HG03135 (cell line): ENCODE measurements at regions not wholly inside any gene's neighbourhood (a gene's known extent, or its start where the extent isn't known, plus 50 kb on each side); places are given as distances from the start of the nearest gene placed in this dataset.
"Not testable (repeated sequence)": the region's sequence is repeated elsewhere in the genome, so short reads cannot be mapped to it uniquely, and the experiment has no call there.

Experiments used
- ATAC-seq: cut with Tn5 transposase; IDR thresholded peaks from one replicate; pipeline ENCODE4 v1.9.1; 2021; ENCODE audit warnings: mild to moderate bottlenecking, moderate library complexity; ENCODE audit not compliant: unreplicated experiment

DNA sequence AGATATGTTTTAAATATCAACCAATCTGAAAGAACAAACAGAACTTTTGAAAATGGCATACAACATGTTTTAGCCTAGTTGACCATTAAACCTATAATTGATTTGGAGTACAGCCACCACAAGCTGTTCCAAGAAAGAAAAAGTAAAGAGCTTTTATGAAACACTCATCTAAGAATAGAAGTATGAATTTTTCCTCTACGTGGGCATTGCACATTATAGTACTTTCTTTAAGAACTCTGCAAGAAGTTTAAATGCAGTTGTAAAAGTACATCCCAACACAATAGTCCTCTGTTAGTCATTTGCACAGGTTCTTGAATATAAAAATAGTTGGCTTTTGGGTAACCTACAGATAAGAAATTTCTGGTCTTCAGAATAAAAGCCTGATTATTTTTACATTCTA is 933.6 kb upstream of the ADGRL3 start:
- no peak for ATAC-seq

GRCh38 chr4:60296386-60296785 is 903.7 kb upstream of the ADGRL3 start:
- no peak for ATAC-seq

DNA sequence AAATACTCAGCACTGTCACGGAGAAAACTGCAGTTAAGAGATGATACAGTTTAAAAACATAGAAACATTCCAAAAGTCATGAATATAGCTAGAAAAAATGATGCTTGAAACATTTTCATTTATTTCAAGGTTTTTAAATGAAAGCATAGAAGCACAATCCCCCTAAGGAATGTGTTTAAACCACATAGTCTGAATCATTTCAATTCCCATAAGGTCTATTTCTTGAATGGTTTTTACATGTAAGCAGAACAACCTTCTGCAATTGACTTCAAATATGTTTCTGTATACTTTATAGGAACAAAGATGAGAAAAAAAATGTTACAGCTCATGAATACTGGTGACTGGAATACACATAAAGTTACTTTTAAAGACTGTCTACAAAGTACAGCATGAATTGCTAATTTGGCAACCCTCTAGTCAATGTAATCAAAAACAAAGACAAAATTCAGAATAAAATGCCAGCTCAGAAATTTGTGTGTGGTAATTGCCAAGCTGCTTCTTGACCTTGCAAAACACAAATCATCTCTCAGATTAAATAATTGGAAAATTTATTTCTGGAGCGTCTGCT is 886.4 kb upstream of the ADGRL3 start:
- no peak for ATAC-seq

GRCh38 chr4:60314416-60314815 is 885.7 kb upstream of the ADGRL3 start:
- no peak for ATAC-seq

- ATAC-seq: no peak
Measured at GRCh38 chr4:60315586-60315985, 884.5 kb upstream of the ADGRL3 start.

GRCh38 chr4:60326735-60327134 is 873.4 kb upstream of the ADGRL3 start:
- ATAC-seq: no peak

- ATAC-seq: no peak
Measured at GRCh38 chr4:60327651-60328050, 872.5 kb upstream of the ADGRL3 start.

- ATAC-seq: no peak
Measured at GRCh38 chr4:60344908-60345307, 855.2 kb upstream of the ADGRL3 start.

DNA sequence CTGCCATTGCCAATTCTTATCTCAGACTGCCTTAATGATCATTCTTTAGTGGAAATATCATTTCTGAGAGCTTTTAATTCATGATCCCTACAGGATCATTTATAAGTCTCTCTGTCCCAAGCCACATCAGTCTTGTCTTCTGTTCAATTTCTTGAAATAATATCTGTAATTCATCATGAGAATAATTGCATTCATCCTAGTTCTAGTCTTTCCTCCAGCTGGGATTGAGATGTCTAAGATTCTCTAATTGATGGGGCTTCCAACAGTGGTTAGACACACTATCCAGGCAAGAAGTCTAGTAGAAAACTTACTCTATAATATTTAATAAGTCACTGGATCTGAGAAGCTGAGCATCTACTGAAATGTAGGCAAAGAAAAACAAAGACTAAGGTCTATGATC is 854.7 kb upstream of the ADGRL3 start:
- no peak for ATAC-seq

DNA sequence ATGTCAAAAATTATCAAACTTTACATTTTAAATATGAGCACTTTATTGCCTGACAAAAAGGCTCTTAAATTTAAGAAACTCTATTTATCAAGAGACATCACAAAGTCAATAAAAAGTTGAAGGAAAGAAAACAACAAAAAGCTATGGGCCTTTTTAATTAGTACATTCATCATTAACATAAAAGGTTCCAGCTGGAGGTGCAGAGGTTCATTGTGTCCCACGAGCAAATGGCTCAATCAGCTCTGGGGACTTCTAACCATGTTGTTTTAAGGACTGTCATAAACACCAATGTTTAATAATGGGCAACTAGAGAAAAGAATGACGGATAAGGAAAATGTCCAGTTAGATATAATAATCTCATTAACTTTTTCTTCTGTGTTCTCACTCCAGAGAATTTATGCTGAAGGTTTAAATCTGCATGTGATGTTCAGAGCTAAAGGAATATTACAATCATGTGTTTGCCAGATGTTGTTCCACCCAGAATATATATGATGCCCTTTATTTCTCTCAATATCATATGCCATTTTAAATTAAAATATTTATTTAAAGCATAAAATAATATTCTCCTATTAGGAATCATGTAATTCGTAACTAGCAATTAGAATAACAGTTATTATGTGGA is 840.3 kb upstream of the ADGRL3 start:
- ATAC-seq: no peak

DNA sequence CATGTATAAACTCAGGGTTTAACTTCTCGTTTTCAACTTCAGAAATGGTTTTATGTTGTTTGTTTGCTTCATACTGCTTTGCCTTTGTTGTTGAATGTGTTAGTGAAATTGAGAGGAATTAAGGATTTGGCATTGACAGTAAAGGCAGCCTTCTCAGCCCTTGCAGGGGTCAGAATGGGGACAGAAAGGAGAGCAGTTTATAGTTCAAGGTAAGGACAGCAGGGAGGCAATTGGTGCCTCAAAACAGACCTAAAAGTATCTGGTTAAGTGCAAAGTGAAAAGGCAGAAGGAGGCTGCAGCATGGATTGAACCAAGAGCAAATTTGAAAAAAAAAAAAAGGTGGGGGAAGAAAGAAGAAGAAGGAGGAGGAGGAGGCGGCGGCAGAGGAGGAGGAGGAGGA is 835.0 kb upstream of the ADGRL3 start:
- no peak for ATAC-seq

GRCh38 chr4:60366661-60367060 is 833.5 kb upstream of the ADGRL3 start:
- no peak for ATAC-seq

DNA sequence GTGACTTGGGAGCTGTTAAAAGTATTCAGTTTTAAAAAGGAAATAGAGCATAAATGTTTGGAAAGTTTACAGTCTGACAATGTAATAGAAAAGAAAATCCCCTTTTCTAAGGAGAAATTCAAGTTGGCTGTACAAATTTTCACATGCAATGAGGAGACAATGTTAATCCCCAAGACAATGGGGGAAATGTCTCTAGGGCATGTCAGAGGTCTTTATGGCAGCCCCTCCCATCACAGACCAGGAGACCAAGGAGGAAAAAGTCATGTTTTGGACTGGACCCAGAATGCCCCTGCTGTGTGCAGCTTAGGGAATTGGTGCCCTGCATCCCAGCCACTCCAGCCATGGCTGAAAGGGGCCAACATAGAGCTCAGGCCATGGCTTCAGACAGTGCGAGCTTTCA is 831.1 kb upstream of the ADGRL3 start:
- ATAC-seq: no peak

DNA sequence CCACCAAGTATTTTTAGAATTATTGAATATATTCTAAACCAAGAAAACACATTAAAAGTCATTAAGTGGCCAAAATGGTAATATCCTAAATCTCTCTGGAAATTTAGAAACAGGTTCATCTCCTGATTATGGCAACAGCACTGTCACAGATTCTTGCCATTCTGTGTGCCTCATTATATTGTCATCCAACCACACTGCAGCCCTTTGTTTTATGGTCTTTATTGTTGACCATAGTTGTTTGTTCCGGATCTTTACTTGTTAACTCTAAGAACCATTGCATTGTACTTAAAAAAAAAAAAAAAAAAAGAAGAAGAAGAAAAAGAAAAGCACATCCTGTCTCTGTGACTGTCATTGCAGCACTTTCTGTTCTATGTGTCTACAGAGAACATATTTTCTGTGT is 822.1 kb upstream of the ADGRL3 start:
- no peak for ATAC-seq

- no peak for ATAC-seq
Measured at GRCh38 chr4:60384516-60384915, 815.6 kb upstream of the ADGRL3 start.

GRCh38 chr4:60389633-60390032 is 810.5 kb upstream of the ADGRL3 start:
- ATAC-seq: no peak

DNA sequence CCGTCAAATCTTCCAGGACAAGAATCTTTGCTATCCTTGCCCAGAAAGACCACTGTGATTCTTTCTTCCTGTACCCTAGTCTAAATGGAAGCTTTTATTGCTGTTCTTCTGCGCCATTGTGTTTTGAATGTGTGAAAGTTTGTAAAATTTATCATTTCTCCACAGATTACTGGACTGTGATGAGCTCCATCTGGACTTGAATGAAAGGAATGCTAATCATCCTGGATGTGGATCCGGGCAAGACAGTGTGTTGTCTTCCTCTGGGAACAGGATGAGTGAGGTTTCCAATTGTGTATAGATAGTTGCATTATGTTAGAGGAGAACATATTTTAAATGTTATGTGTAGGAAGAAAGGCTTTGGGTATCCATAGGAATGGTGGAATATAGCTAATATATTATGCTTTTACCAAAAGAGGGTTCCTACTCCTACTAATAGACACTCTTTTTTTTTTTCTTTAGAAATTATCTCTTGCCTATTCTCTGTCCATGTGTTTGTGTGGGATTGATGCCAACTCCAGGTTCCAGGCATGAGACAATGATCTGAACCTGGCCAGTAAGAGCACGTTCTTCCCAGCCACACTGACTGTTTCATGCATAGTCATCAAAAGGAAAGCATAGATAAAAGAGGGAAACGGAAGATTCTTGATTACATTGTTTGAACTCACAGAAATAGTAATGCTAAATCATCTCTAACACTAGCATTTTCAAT is 803.6 kb upstream of the ADGRL3 start:
- no peak for ATAC-seq

GRCh38 chr4:60400593-60400992 is 799.5 kb upstream of the ADGRL3 start:
- no peak for ATAC-seq

- no peak for ATAC-seq
Measured at GRCh38 chr4:60404027-60404426, 796.1 kb upstream of the ADGRL3 start.

DNA sequence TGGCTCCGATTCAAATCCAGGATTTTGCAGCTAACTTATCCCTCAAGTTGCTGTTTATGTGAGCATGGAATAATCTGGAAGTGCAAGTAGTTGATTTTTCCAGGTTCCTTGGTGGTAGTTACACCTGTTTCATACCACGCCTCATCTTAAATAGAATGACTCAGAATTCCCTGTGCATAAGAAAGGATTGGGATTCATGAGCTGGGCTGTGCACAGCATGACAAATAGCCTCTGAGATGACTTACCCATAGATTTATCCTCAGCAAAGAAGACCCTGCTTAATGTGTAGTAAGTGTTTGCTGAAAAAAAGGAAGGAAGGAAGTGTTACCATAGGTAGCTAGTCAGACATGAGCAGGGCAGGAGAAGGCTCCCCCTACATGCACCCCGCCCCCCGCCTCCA is 777.7 kb upstream of the ADGRL3 start:
- no peak for ATAC-seq

GRCh38 chr4:60423573-60424184 is 776.4 kb upstream of the ADGRL3 start:
- ATAC-seq: not testable (repeated sequence)

DNA sequence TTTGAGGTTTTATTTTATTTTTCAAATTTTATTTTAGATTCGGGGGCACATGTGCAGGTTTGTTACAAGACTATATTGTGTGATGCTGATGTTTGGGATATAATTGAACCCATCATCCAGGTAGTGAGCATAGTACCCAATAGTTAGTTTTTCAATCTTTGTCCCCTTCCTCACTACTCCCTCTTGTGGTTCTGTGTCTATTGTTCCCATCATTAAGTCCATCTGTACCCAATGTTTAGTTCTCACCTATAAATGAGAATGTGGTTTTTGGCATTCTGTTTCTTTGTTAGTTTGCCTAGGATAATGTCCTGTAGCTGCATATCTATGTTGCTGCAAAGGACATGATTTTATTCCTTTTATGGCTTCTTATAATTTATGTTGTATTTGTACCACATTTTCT is 767.2 kb upstream of the ADGRL3 start:
- no peak for ATAC-seq
